IMR-90 (cell line): ENCODE measurements at regions not wholly inside any gene's neighbourhood (a gene's known extent, or its start where the extent isn't known, plus 50 kb on each side); places are given as distances from the start of the nearest gene placed in this dataset.
A peak's percentile ranks its signal among the peaks of the same experiment; 100 is the strongest.

Experiments
- ATAC-seq: fragments of 200-7000 bp; cut with Tn5 transposase; 2 replicates; pipeline ENCODE4 v1.9.1; 2020; ENCODE audit warnings: low read depth, mild to moderate bottlenecking, moderate library complexity
- BruUV-seq: library from RNA; stranded (reverse); fragments of 400-500 nt; replicated peaks from 2 replicates; lab custom pipeline; 2021; lab: Mats Ljungman, UMichigan
- CTCF ChIA-PET: fragments of 300-600 bp; formaldehyde crosslinking; extraction: SDS; loops from one replicate; lab custom pipeline; 2021; ENCODE audit warnings: antibody characterized with exemption; lab: Yijun Ruan, JAX
- POLR2A ChIA-PET: fragments of 300-600 bp; sonication (Branson Sonifier 250); formaldehyde crosslinking; loops from one replicate; lab custom pipeline; 2022; ENCODE audit warnings: antibody characterized with exemption; ENCODE audit not compliant: unreplicated experiment; lab: Charles Lee
- DNase-seq: peaks from one replicate; pipeline ENCODE4 v3.0.0; 2013
- H2AFZ ChIP-seq: replicated peaks from 2 replicates; pipeline ENCODE3; 2013; ENCODE audit warnings: low read length, mild to moderate bottlenecking; ENCODE audit not compliant: poor library complexity
- H2AK5ac ChIP-seq: 2 replicates; pipeline ENCODE4 v1.6.1; 2013; ENCODE audit warnings: low read depth, low read length, inconsistent platforms
- H2AK9ac ChIP-seq: replicated peaks from 2 replicates; pipeline ENCODE3; 2013; ENCODE audit warnings: mild to moderate bottlenecking, low read depth, low read length, moderate library complexity; ENCODE audit not compliant: poor library complexity
- H2BK120ac ChIP-seq: 2 replicates; pipeline ENCODE4 v1.6.1; 2013; ENCODE audit warnings: low read depth, low read length, inconsistent platforms
- H2BK15ac ChIP-seq: 3 replicates; pipeline ENCODE4 v1.6.1; 2013; ENCODE audit warnings: low read depth, low read length, inconsistent platforms
- H2BK20ac ChIP-seq: 2 replicates; pipeline ENCODE4 v1.6.1; 2013; ENCODE audit warnings: low read depth, mild to moderate bottlenecking, inconsistent platforms, low read length, moderate library complexity
- H2BK5ac ChIP-seq: 2 replicates; pipeline ENCODE4 v1.6.1; 2013; ENCODE audit warnings: mild to moderate bottlenecking, low read depth, low read length, inconsistent platforms; ENCODE audit not compliant: poor library complexity, severe bottlenecking
- H3K14ac ChIP-seq: replicated peaks from 2 replicates; pipeline ENCODE4 v1.6.1; 2013; ENCODE audit warnings: low read depth, low read length, inconsistent platforms
- H3K18ac ChIP-seq: 2 replicates; pipeline ENCODE4 v1.6.1; 2013; ENCODE audit warnings: low read depth, low read length, control low read depth
- H3K23ac ChIP-seq: 2 replicates; pipeline ENCODE4 v1.6.1; 2013; ENCODE audit warnings: low read depth, low read length, inconsistent platforms
- H3K27ac ChIP-seq: 2 replicates; pipeline ENCODE4 v1.5.1; 2013; ENCODE audit warnings: mild to moderate bottlenecking, control low read depth, low read length; ENCODE audit not compliant: insufficient read depth
- H3K27me3 ChIP-seq: 2 replicates; pipeline ENCODE4 v1.6.1; 2013; ENCODE audit warnings: low read length; ENCODE audit not compliant: control insufficient read depth, insufficient read depth
- H3K36me3 ChIP-seq: 2 replicates; pipeline ENCODE4 v1.6.1; 2013; ENCODE audit warnings: low read length, mixed read lengths; ENCODE audit not compliant: control insufficient read depth, insufficient read depth
- H3K4ac ChIP-seq: 2 replicates; pipeline ENCODE4 v1.6.1; 2013; ENCODE audit warnings: low read depth, low read length, inconsistent platforms
- H3K4me1 ChIP-seq: 2 replicates; pipeline ENCODE4 v1.6.1; 2013; ENCODE audit warnings: low read length, mixed read lengths; ENCODE audit not compliant: control insufficient read depth, insufficient read depth
- H3K4me2 ChIP-seq: 2 replicates; pipeline ENCODE4 v1.6.1; 2013; ENCODE audit warnings: low read depth, mild to moderate bottlenecking, control low read depth, low read length, moderate library complexity
- H3K4me3 ChIP-seq: 2 replicates; pipeline ENCODE4 v1.5.1; 2013; ENCODE audit warnings: low read depth, mild to moderate bottlenecking, control low read depth, low read length, moderate library complexity; ENCODE audit not compliant: insufficient read depth
- H3K56ac ChIP-seq: 2 replicates; pipeline ENCODE4 v1.6.1; 2013; ENCODE audit warnings: low read length, inconsistent platforms; ENCODE audit not compliant: insufficient read depth; ENCODE audit errors: extremely low read depth
- H3K79me1 ChIP-seq, 2 experiments: 2 replicates each; pipeline ENCODE4 v1.6.1; 2013; ENCODE audit warnings: low read length in 2 of 2, inconsistent platforms in 1 of 2, low read depth in 1 of 2
- H3K9ac ChIP-seq: 2 replicates; pipeline ENCODE4 v1.6.1; 2013; ENCODE audit warnings: low read depth, low read length, control low read depth
- H3K9me1 ChIP-seq: 2 replicates; pipeline ENCODE4 v1.6.1; 2013; ENCODE audit warnings: low read length, inconsistent platforms; ENCODE audit not compliant: insufficient read depth
- H3K9me3 ChIP-seq: 2 replicates; pipeline ENCODE4 v1.6.1; 2013; ENCODE audit warnings: low read length; ENCODE audit not compliant: control insufficient read depth, insufficient read depth
- H4K20me1 ChIP-seq: 2 replicates; pipeline ENCODE4 v1.6.1; 2013; ENCODE audit warnings: low read length, inconsistent platforms; ENCODE audit not compliant: insufficient read depth
- H4K5ac ChIP-seq: 2 replicates; pipeline ENCODE4 v1.6.1; 2013; ENCODE audit warnings: mild to moderate bottlenecking, low read depth, low read length, control low read depth
- H4K8ac ChIP-seq, 2 experiments: 2 replicates each; pipeline ENCODE4 v1.6.1; 2013; ENCODE audit warnings: low read depth in 2 of 2, low read length in 2 of 2, control low read depth in 1 of 2, inconsistent platforms in 1 of 2
- H4K91ac ChIP-seq: 2 replicates; pipeline ENCODE4 v1.6.1; 2013; ENCODE audit warnings: low read depth, low read length, inconsistent platforms; ENCODE audit not compliant: insufficient read depth
- BHLHE40 ChIP-seq: fragments of 150-350 bp; IDR thresholded peaks from 2 replicates; pipeline ENCODE4 v1.6.1; 2016; ENCODE audit warnings: mild to moderate bottlenecking, low read depth, low read length
- CEBPB ChIP-seq: IDR thresholded peaks from 2 replicates; pipeline ENCODE4 v1.6.1; 2012; ENCODE audit warnings: low read depth, low read length, improper control_type of control experiment
- CTCF ChIP-seq: conservative IDR thresholded peaks from 2 replicates; pipeline ENCODE4 v1.5.1; 2012; ENCODE audit warnings: mild to moderate bottlenecking, low read depth, low read length, improper control_type of control experiment
- ELK1 ChIP-seq: fragments of 150-350 bp; IDR thresholded peaks from 2 replicates; pipeline ENCODE4 v1.6.1; 2016; ENCODE audit warnings: low read depth, mild to moderate bottlenecking, low read length, moderate library complexity, borderline replicate concordance
- FOS ChIP-seq: fragments of 150-350 bp; IDR thresholded peaks from 2 replicates; pipeline ENCODE4 v1.6.1; 2016; ENCODE audit warnings: low read depth, low read length
- MAZ ChIP-seq: IDR thresholded peaks from 2 replicates; pipeline ENCODE4 v1.6.1; 2012; ENCODE audit warnings: low read depth, mild to moderate bottlenecking, low read length, improper control_type of control experiment, moderate library complexity, borderline replicate concordance
- NFE2L2 ChIP-seq: fragments of 150-350 bp; IDR thresholded peaks from 2 replicates; pipeline ENCODE4 v1.6.1; 2016; ENCODE audit warnings: low read depth, mild to moderate bottlenecking, low read length
- POLR2A ChIP-seq: IDR thresholded peaks from 2 replicates; pipeline ENCODE4 v1.6.1; 2012; ENCODE audit warnings: mild to moderate bottlenecking, low read depth, low read length
- RAD21 ChIP-seq: IDR thresholded peaks from 2 replicates; pipeline ENCODE4 v1.6.1; 2012; ENCODE audit warnings: low read length, improper control_type of control experiment
- RFX5 ChIP-seq: IDR thresholded peaks from 2 replicates; pipeline ENCODE4 v1.8.0; 2012; ENCODE audit warnings: low read depth, mild to moderate bottlenecking, low read length, moderate library complexity
- SMC3 ChIP-seq: fragments of 150-350 bp; IDR thresholded peaks from 2 replicates; pipeline ENCODE4 v1.6.1; 2016; ENCODE audit warnings: low read depth, mild to moderate bottlenecking, antibody characterized with exemption, low read length, moderate library complexity
- WGBS, 2 experiments: methylation state at CpG; one replicate each; pipeline versions ENCODE4 v1.1.5 to v1.1.7; 2013; ENCODE audit warnings: missing lambda C conversion rate in 2 of 2; ENCODE audit not compliant: insufficient read length in 1 of 2; ENCODE audit errors: extremely low coverage in 2 of 2; 5-methylcytosine and 5-hydroxymethylcytosine counted together
- dilution Hi-C: fragments of 300-500 bp; cut with HindIII; formaldehyde crosslinking; loops from one replicate; pipeline ENCODE4 v1.14.3; 2018; ENCODE audit warnings: low sequenced_read_pairs; ENCODE audit not compliant: unreplicated experiment
- in situ Hi-C: fragments of 300-500 bp; cut with MboI; formaldehyde crosslinking; loops from 3 replicates; pipeline ENCODE4 v1.14.3; 2019; ENCODE audit warnings: low sequenced_read_pairs, inconsistent platforms, mixed read lengths
- intact Hi-C: fragments of 100-400 bp; cut with micrococcal nuclease; formaldehyde crosslinking; loops from 2 replicates; pipeline ENCODE4 v1.10.0; 2022

GRCh38 chr6:40778196-40778595 is 191.0 kb upstream of the LRFN2 start:
- Histone ChIP-seq H2BK20ac (0 out of 2 replicates have a peak overlapping the region, but pooled peaks have one; percentile 10), H3K23ac (no peak overlapping the region), H2BK15ac (no peak overlapping the region), H3K14ac (no peak overlapping the region), H4K20me1 (no peaks in the 10 kb centered on the region), H3K79me1 (no peaks in the 10 kb centered on the region), H3K27ac (no peak overlapping the region), H3K9ac (no peak overlapping the region), H3K4me2 (no peak overlapping the region), H4K8ac (no peak overlapping the region), H3K4ac (no peak overlapping the region), H3K4me1 (no peaks in the 10 kb centered on the region; the same call in 1 of the 2 replicates), H3K9me3 (no peaks in the 10 kb centered on the region), H3K56ac (no peak overlapping the region), H2BK120ac (no peak overlapping the region), H2AK9ac (no peak overlapping the region), H4K91ac (no peak overlapping the region), H2AFZ (peak overlapping the region; percentile 75), H3K18ac (no peak overlapping the region), H3K36me3 (no peaks in the 10 kb centered on the region), H3K9me1 (no peaks in the 10 kb centered on the region; the same call in 1 of the 2 replicates), H2BK5ac (no peak overlapping the region), H3K27me3 (no peaks in the 10 kb centered on the region), H2AK5ac (no peak overlapping the region), H3K4me3 (no peak overlapping the region), H4K5ac (no peak overlapping the region)
- no TSS peak for BruUV-seq
- ChIA-PET POLR2A (no interaction called here), CTCF (interaction anchor here (1.1 kb wide), 1 partner anchor 19 kb away, joined by 3 read pairs; no protein-coding TSS in a partner anchor)
- no CpG with 5 or more reads among the region's 3 CpGs for WGBS, 2 experiments
- ATAC-seq (no peak), DNase-seq (peak; percentile 32)
- dilution Hi-C loops: no loop called here
- in situ Hi-C loops: no loop called here
- no peak for TF ChIP-seq SMC3
- no peak for TF ChIP-seq RAD21
- TF ChIP-seq BHLHE40: no peak
- no peak for TF ChIP-seq MAZ
- no peak for TF ChIP-seq ELK1
- TF ChIP-seq NFE2L2: no peak
- no peak for TF ChIP-seq FOS
- no peak for TF ChIP-seq CEBPB
- no peak for TF ChIP-seq POLR2A
- TF ChIP-seq CTCF: no peak
- no peak for TF ChIP-seq RFX5
- intact Hi-C loops: no loop called here
